Muscle layer of colon (tissue), 2 donors: ENCODE measurements at regions not wholly inside any gene's neighbourhood (a gene's known extent, or its start where the extent isn't known, plus 50 kb on each side); places are given as distances from the start of the nearest gene placed in this dataset.

Source experiments
- H3K27ac ChIP-seq: one replicate; pipeline ENCODE4 v1.7.0; 2013; ENCODE audit warnings: low read depth, mild to moderate bottlenecking, low read length, moderate library complexity
- H3K27me3 ChIP-seq, 2 donors: one replicate each; pipeline ENCODE4 v1.7.0; 2013; ENCODE audit warnings: low read length in 2 of 2, mild to moderate bottlenecking in 2 of 2; ENCODE audit not compliant: insufficient read depth in 2 of 2, control insufficient read depth in 1 of 2
- H3K36me3 ChIP-seq: one replicate; pipeline ENCODE4 v1.7.0; 2013; ENCODE audit warnings: mild to moderate bottlenecking, low read length; ENCODE audit not compliant: insufficient read depth
- H3K4me1 ChIP-seq: one replicate; pipeline ENCODE4 v1.7.0; 2013; ENCODE audit warnings: mild to moderate bottlenecking, low read length; ENCODE audit not compliant: insufficient read depth
- H3K4me3 ChIP-seq, 2 donors: one replicate each; pipeline ENCODE4 v1.7.0; 2013; ENCODE audit warnings: low read length in 2 of 2, low read depth in 1 of 2, mild to moderate bottlenecking in 1 of 2, moderate library complexity in 1 of 2
- H3K9ac ChIP-seq: one replicate; pipeline ENCODE4 v1.7.0; 2013; ENCODE audit warnings: low read length
- H3K9me3 ChIP-seq: one replicate; pipeline ENCODE4 v1.7.0; 2013; ENCODE audit warnings: mild to moderate bottlenecking, low read length
- donor health status: abdominal sarcoma.
- donor health status: Adenocarcinoma of cecum.

DNA sequence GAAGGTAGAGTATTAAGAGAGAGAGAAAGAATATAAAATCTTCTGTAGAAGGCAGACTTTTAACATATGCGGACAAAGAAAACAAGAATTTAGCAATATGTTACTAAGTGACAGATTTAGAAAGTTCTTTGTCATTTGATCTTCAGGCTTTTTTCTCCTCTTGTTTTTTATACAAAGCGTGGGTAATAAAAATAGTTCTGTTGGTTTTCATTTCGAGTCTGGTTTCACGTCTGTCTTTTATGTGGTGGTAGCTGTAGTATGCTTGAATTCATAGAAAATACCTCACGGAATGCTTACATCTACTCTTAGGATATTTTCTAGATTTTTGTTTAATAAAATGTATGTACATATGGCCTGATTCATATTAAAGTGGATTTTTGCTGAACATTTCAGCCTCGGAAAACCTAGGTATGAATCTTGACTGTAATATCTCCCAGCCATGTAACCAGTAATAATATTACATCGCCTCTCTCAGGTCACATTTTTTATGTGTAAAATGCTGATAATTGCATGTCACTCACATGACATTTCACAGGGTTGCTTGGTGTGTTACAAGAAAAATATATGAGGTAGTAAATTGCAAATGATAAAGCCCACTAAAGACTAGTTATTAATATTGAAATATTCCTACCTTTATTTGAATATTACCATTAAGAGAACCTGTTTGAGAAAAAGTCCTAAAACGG is 72.5 kb upstream of the TAF11L2 start:
- no peaks in the 10 kb centered on the region for H3K4me1 ChIP-seq
- no peak overlapping the region for H3K4me3 ChIP-seq
- no peaks in the 10 kb centered on the region for H3K27me3 ChIP-seq
- no peak overlapping the region for H3K9ac ChIP-seq
- no peaks in the 10 kb centered on the region for H3K36me3 ChIP-seq
- H3K27ac ChIP-seq: no peak overlapping the region
- H3K9me3 ChIP-seq: no peaks in the 10 kb centered on the region

DNA sequence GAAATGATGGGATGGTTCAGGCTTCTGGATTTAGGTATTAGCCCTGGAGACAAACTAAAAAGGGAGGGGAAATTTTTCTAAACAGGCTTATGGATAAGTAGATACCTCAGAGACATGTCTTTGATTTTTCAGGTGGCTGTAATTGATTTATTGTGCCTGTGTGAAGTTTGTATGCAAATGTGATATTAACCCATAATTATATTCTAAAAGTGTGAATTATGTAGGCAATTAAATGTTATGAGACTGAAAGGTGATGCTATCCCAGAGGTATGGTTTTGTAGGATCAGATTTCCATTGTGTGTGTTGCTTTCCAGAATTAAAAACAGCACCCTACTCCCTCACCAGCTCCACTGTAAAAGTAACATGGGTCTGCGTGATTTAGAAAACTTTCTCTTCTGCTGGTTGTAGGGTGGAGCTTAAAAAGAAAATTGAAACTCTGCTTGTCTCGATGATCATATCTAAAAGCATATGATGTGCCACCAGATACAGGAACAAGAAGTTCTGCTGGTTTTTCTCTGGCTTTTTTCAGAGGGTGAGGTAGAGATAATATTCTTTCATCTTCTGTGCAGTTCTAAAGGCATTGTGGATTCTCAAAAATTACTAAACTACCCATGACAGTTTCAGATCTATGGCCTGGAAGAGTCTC is 71.8 kb upstream of the TAF11L2 start:
- Histone ChIP-seq H3K36me3 (no peaks in the 10 kb centered on the region), H3K9me3 (no peaks in the 10 kb centered on the region), H3K4me1 (no peaks in the 10 kb centered on the region), H3K9ac (no peak overlapping the region), H3K27ac (no peak overlapping the region), H3K27me3 (no peaks in the 10 kb centered on the region), H3K4me3 (no peak overlapping the region)

GRCh38 chr5:17428176-17428800 is 69.7 kb upstream of the TAF11L2 start:
- H3K27ac ChIP-seq: no peak overlapping the region
- no peak overlapping the region for H3K9ac ChIP-seq
- H3K4me1 ChIP-seq: no peaks in the 10 kb centered on the region
- H3K36me3 ChIP-seq: no peaks in the 10 kb centered on the region
- no peak overlapping the region for H3K4me3 ChIP-seq
- H3K27me3 ChIP-seq: no peaks in the 10 kb centered on the region
- no peaks in the 10 kb centered on the region for H3K9me3 ChIP-seq

- no peaks in the 10 kb centered on the region for H3K9me3 ChIP-seq
- H3K4me3 ChIP-seq: no peak overlapping the region
- H3K27me3 ChIP-seq: no peaks in the 10 kb centered on the region
- H3K9ac ChIP-seq: no peak overlapping the region
- H3K4me1 ChIP-seq: no peaks in the 10 kb centered on the region
- H3K36me3 ChIP-seq: no peaks in the 10 kb centered on the region
- H3K27ac ChIP-seq: no peak overlapping the region
Measured at GRCh38 chr5:17429353-17429752, 68.7 kb upstream of the TAF11L2 start.

DNA sequence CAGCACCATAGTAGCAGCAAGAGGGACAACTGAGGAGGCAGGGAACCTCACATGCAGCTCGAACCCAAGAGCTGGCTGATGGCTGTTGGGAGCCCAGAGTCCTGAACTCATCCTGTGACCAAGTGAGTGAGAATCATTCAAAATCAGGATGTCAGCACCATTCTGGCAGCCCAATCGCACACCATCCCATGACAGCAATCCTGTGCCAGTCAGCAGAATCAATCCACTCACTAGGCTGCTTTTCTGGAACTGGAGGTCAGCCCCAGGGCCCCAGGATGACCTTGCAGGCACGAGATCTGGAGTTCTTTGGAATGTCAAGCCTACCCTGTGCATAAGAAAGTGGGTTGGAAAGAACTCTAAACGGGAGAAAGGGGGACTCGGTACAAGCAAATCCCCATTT is 67.8 kb upstream of the TAF11L2 start:
- Histone ChIP-seq H3K27me3 (no peaks in the 10 kb centered on the region), H3K4me3 (no peak overlapping the region), H3K4me1 (no peaks in the 10 kb centered on the region), H3K27ac (no peak overlapping the region), H3K9ac (no peak overlapping the region), H3K9me3 (no peaks in the 10 kb centered on the region), H3K36me3 (no peaks in the 10 kb centered on the region)

DNA sequence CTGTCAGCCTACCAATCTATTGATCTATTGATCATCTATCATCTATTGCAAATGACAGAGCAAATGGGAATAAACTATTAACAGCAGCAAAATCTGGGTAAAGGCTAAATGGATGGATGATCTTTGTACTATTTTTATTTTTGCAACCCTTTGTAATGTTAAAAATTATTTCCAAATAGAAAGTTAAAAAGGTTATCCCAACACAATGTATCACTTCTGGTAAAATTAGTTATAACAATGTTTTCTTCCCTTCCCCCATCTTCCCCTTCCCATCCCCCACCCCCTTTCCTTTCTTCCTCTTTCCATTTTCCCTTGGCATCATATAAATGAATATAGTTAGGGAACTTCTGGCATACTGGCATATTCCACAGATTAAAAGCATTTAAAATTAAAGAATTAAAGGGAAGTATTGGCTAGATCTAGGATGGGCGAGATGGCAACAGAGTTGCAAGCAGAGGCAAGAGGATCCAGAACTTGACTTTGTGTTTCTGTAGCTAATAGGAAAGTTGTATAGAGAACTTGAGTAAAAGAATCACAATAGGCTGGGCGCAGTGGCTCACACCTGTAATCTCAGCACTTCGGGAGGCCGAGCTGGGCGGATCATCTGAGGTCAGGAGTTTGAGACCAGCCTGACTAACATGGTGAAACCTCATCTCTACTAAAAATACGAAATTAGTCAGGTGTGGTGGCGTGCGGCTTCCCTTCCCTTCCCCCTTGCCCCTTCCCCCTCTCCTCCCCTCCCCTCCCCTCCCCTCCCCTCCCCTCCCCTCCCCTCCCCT is 66.6 kb upstream of the TAF11L2 start:
- Histone ChIP-seq H3K36me3 (no peaks in the 10 kb centered on the region), H3K27ac (no peak overlapping the region), H3K27me3 (no peaks in the 10 kb centered on the region), H3K4me1 (peaks cover 6% of the 10 kb centered on the region), H3K4me3 (no peak overlapping the region), H3K9me3 (no peaks in the 10 kb centered on the region), H3K9ac (no peak overlapping the region)

DNA sequence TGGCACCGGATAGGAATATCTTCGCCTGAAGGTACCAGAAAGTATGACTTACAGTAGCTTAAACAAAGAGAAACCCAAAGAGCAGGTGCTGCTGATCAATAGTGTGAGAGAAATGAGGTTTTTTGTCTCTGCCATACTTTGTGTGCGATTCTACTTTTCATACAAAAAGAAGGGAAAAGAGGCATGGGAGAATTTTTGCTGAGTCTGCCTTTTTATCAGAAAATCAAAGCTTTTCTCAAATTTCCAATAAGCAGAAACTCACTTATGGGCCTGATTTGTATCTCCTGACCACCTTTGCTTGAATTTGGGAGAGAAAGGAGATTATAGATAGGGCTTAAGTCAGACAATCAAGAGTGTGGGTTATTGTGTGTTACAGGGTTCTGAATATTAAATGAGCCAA is 65.5 kb upstream of the TAF11L2 start:
- no peaks in the 10 kb centered on the region for H3K9me3 ChIP-seq
- H3K36me3 ChIP-seq: no peaks in the 10 kb centered on the region
- peaks cover 7% of the 10 kb centered on the region for H3K4me1 ChIP-seq
- H3K27me3 ChIP-seq: no peaks in the 10 kb centered on the region
- no peak overlapping the region for H3K9ac ChIP-seq
- no peak overlapping the region for H3K27ac ChIP-seq
- no peak overlapping the region for H3K4me3 ChIP-seq

GRCh38 chr5:17433406-17433805 is 64.6 kb upstream of the TAF11L2 start:
- H3K27me3 ChIP-seq: no peaks in the 10 kb centered on the region
- no peak overlapping the region for H3K9ac ChIP-seq
- no peak overlapping the region for H3K4me3 ChIP-seq
- H3K27ac ChIP-seq: no peak overlapping the region
- H3K36me3 ChIP-seq: no peaks in the 10 kb centered on the region
- H3K9me3 ChIP-seq: no peaks in the 10 kb centered on the region
- H3K4me1 ChIP-seq: peaks cover 7% of the 10 kb centered on the region

DNA sequence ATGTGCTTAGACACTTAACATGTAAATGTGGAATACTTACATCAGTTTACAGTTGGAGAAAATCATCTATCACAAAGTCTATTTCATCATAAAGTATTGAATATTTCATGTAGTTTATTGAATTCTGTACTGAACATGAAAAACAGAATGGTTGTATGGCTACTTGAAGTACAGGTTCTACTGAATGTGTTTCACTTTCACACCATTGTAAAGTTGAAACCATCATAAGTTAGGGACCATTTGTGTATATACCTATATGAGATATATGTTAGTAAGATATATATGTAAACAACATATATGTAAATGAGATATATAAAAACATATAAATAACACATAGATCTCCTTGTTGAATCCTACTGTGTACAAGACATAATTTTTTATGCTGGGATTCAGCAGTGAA is 63.0 kb upstream of the TAF11L2 start:
- no peak overlapping the region for H3K9ac ChIP-seq
- H3K27me3 ChIP-seq: no peaks in the 10 kb centered on the region
- H3K36me3 ChIP-seq: no peaks in the 10 kb centered on the region
- H3K9me3 ChIP-seq: no peaks in the 10 kb centered on the region
- no peak overlapping the region for H3K27ac ChIP-seq
- peaks cover 7% of the 10 kb centered on the region for H3K4me1 ChIP-seq
- no peak overlapping the region for H3K4me3 ChIP-seq

- Histone ChIP-seq H3K27ac (no peak overlapping the region), H3K9me3 (no peaks in the 10 kb centered on the region), H3K4me1 (peaks cover 7% of the 10 kb centered on the region), H3K4me3 (peak overlapping the region in 1 of 2 donors; percentile 12), H3K9ac (no peak overlapping the region), H3K27me3 (no peaks in the 10 kb centered on the region), H3K36me3 (no peaks in the 10 kb centered on the region)
Measured at GRCh38 chr5:17436350-17436749, 61.7 kb upstream of the TAF11L2 start.

DNA sequence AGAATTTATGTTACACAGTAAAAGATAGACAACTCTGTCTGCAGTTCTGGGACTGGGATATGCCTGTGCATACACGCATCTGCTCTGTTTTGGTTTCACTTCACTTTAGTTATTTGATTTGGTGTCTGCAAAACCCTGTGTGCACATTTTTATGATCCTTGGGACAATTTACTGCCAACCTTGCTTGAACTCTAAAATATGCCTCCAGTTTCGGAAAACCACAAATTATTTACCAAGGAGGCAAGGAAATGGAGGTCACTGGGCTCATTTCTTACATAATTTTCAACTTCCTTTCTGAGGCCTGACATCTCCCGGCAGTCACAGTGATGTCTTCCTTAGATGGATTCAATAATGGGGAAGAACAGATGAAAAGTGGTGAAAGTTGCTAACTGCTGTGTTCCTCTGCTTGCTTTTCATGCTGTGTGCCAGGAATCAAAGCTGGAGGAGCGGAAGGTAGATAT is 61.2 kb upstream of the TAF11L2 start:
- H3K36me3 ChIP-seq: no peaks in the 10 kb centered on the region
- peak overlapping the region; percentile 12 to 15 for H3K4me3 ChIP-seq
- H3K27ac ChIP-seq: no peak overlapping the region
- no peaks in the 10 kb centered on the region for H3K9me3 ChIP-seq
- peaks cover 7% of the 10 kb centered on the region for H3K4me1 ChIP-seq
- no peak overlapping the region for H3K9ac ChIP-seq
- H3K27me3 ChIP-seq: no peaks in the 10 kb centered on the region
